Activated CD4-positive, alpha-beta T cell treated with anti-CD3 and anti-CD28 coated beads, Interleukin-2, Interleukin-4, amounts not matched to agents 100 ng/mL and 50 ng/mL, durations not matched to agents 16 hours and 8 hours (primary cell): ENCODE measurements at regions not wholly inside any gene's neighbourhood (a gene's known extent, or its start where the extent isn't known, plus 50 kb on each side); places are given as distances from the start of the nearest gene placed in this dataset.

Experiments used
- DNase-seq: peaks from one replicate; pipeline ENCODE4 v3.0.0-alpha.2; 2020; ENCODE audit warnings: low spot score

DNA sequence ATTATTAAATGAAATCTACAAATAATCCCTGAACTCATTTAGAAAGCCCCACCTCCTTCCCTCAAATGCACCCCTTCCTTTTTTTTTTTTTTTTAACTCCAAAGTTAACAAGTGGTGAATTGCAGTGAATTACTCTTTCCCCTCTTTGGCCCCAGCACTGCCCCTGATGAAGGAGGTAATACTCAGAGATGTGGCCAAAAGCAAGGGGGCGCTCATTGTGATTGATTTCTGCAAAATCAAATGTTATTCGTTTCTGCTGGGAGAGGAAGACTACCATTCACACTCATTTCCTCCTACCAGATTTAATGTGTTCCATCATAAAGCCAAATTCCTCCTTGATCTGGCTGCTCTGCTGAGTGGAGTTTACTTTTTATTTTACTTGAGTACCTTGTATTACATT is 259.4 kb downstream of the GPD2 start:
- no peak for DNase-seq

DNA sequence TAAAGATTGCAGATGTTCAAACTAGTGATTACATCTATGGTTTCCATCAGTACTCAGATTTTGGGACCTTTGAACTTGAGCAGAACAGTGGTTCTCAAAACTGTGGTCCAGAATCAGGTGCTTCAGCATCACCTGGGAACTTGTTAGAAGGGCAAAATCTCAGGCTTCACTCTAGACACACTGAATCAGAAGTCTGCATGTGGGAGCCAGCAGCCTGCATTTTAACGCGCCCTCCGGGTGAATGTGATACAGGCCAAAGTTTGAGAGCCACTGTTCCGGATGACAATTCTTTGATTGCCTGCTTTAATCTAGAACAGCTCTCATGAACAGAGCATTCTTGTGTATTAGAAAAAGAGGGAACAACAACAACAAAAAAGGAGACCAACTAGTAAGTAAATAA is 261.7 kb downstream of the GPD2 start:
- no peak for DNase-seq

DNA sequence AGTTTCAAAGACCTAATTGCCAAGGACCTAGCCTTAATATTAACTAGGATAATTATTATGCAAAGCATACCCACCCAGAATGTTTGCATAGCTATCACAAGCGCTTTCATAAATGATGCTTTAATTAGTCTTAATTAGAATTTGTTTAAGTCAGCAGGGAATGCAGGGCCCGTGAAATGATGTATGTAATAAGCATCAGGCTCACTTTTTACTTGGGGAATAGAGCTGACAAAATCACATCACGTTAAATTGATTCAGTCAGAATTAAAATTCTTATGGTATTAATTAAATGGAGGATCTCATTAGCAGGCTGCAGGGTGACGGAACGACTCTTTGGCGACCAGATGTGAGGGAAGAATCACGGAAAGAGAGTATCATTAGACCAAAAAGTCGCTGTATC is 264.5 kb downstream of the GPD2 start:
- no peak for DNase-seq

DNA sequence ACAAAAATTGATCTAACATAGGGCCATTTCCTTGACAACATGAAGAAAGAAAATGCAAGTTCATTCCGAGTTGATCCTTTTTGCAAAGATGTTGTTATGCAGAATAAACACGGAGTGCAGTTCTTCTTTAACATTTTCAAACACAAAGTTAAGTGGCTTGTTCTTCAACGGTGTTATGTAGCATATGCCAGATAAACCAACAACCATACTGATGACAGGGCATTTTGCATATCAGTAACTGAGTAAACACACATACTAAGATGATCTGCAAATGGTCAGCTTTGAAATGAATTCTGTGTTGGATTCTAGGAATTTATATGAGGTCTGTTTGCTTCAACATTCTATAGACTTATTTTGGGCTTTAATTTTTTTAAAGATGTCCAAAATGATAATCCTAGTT is 266.4 kb downstream of the GPD2 start:
- DNase-seq = no peak

DNA sequence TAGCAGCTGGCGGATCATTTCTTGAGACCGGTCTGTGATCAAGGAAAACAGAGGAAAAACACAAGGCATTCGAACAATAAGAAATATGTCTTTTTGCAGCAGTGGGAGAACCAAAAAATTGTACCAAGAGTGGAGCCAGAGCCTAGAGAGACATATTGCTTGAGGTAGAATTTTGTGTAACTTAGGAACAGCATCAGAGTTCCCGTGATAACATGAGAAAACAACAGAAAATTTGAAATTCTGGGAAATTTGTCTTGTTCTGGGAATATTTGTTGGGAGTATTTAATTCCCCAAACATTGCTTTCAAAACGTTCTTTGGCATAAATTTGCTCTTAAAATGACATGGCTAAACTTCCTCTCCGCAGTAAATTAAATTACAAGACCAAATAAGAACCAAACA is 267.5 kb downstream of the GPD2 start:
- no peak for DNase-seq

DNA sequence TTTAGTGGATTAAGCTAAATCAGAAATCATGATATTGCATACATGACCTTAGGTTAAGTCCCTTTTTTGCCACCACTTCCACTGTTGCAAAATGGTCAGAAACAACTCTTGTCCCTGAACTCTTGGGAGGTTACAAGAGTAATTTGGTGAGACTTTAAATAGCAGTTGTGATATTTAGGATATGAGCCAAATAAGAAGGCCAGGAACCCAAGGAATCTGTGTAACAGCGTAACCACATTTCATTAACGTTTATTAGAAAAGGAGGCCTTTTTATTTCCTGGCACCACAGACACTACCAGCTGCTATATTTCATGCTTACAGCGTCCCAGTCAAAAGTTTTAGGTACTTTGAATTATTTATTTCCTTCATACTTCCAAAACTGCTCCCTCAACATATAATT is 268.0 kb downstream of the GPD2 start:
- DNase-seq = no peak

DNA sequence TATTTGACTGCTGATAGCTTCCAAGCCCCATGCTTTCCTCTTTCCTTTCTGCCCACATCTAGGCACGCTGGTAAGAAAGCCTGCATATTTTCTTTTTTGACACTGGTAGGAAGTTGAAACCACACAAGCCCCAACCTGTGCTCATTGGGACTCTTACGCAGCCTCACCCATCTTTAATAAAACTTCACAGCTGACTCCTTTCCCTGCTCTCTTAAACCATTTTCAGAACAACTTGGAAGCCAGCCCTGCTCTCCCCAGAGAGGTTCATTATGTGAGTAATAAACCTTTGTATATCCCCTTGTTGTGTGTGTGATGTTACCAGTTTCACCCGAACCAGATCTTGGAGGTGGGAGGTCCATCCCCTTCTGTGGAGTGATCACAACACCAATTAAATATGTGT is 268.4 kb downstream of the GPD2 start:
- no peak for DNase-seq

DNA sequence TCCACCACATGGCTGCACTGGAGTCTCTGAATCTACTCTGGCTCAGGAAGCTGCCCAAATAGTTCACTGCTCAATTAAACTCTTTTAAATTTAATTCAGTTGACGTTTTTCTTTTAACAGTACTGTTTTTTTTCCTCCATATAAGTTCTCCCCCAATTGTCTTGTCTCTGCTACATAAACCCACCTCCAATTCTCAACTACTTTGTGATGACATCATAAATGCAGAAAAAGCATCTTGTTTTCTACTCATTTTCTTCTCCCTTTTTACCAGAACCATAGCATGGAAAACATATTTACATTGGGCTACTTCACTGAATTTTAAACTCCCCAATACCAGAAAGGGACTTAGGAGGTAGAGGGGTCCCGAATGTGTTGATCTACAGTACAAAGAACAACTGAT is 270.4 kb downstream of the GPD2 start:
- DNase-seq = no peak

DNA sequence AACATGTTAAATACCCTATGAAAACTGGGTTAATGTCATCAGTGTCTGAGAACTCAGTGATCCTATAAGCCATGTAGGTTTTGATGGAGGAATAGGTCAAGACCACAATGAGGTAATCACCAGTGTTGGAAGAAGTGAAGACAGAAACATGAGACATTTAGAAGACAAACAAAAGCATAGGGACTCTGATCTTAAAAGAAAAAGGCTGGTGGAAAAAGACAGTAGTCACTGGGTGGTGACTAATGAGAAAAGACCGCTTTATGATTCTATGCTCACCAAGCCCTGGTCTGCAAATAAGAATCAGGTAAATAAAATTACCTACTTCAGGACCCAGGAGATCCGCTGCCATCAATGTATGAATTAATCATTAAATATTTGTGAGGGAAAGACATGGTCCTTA is 271.9 kb downstream of the GPD2 start:
- no peak for DNase-seq

DNA sequence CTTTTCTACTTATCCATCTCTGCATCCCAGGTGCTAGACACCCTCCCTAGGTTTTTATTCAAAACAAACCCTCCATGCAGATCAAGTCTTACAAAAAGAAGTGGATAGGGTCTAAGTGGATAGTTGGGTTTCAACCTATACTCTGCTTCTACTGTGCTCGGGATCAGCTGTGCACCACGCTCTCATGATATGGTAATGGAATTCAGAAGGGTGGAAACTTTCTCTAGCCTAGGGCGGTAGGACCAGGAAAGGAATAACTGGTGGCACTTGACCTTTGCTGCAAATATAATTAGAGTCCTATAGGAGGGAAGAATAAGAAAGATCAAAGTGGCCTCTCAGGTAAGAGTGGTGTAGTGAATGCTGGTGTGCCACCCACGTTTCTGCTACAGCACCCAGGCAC is 272.9 kb downstream of the GPD2 start:
- DNase-seq = no peak

DNA sequence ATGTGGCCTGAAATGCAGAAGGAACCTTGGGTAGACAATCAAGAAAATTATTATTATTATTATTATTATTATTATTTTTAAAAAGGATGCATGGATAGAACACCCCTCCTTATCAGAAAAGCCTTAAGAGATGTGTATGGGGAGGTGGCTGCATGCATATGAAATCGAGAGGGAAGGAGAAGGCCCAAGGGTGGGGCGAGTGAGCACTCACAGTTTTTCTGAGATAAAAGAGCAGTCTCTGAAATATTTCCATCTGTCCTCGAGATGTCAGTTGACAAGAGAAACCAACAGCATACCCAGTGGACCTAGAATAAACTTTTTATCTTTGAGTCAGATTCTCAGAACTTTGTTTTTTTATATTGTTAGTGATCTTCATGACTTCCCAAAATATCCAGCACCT is 282.9 kb downstream of the GPD2 start:
- DNase-seq = no peak

DNA sequence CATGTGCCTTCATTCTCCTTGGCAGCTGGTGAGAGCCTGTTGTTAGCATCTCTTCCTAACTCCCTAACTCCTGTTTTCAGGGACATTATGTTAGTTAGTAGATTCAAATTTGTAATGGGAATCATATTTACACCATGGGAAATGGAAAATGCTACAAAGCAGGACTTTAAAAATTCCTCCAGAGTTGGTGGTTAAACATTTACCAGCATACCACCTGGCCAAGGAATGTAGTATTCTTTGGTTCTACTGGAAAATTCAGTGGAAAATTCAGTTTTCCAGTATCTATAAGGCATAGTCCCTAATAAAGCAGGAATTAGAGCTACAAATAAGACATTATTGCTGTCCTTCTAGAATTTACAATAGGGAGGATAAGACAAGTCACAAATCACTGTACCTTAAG is 291.7 kb downstream of the GPD2 start:
- DNase-seq = no peak

DNA sequence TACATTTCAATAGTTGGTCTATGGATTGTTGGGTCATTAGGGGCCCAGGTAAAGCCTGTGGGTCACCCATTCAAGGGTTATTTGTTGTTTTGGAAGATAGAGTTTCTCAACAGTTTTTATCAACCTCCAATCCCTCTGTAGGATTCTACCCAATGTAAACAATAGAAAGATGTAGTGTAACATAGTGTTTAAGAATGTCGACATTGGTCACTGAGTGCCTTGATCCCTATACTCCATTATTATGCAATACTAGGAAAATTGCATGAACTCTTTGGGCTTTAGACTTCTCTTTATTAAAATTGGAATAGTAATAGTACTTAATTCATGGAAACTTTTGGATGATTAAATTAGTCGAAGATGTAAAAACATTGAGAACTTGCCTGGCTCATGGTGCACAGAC is 292.1 kb downstream of the GPD2 start:
- DNase-seq = no peak

DNA sequence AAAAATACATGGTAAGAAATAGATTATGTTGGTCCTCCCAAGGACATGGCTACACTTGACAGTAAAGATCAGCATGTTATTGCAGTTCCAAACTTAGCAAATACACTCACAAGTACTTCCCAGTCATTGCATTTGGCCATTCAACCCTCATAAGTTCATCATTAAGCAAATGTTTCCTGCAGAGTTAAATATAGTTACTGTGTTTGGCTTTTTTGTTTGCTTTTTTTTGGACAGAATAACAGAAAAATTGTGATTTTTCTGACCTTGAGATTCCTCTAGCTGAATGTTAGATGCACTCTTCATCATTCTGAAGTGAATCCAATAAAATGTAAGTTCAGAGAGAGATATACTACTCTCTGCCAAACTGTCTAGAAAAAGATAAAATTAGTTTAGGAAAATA is 295.3 kb downstream of the GPD2 start:
- DNase-seq = no peak

DNA sequence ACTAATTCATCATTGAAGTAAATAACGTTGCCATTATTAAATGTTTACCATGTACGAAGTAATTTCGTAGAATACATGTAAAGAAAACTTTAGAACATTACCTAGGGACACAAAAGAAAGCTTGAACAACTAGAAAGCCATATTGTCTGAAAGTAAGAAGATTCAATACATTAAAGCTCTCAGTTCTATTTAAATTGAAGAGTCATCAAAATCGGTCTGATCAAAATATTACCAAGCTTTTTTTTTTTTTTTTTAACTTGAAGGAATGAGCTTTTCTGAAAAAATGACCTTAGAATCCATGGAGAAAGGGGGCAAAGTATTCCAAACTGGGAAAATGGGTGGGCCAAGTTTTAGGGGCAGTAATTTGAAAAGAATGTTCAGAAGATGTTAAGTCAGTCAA is 300.8 kb downstream of the GPD2 start:
- DNase-seq = no peak

DNA sequence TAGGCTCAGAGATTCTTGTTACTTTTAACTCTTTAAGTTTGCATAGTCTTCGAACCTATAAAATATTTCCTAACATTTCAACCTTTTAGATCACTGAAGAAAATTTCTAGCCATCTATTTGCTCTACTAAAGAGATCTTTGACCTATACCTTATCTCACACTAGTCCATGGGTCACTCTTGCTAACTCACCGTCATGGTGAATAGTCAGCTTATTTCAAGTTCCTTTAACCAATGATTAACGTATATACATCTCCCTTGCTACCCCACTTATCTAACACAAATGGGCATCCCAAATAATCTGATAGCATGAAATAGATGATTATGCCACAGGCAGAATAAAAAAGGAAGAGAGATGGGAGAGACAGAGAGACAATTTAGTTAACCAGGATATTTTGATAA is 303.1 kb downstream of the GPD2 start:
- no peak for DNase-seq

DNA sequence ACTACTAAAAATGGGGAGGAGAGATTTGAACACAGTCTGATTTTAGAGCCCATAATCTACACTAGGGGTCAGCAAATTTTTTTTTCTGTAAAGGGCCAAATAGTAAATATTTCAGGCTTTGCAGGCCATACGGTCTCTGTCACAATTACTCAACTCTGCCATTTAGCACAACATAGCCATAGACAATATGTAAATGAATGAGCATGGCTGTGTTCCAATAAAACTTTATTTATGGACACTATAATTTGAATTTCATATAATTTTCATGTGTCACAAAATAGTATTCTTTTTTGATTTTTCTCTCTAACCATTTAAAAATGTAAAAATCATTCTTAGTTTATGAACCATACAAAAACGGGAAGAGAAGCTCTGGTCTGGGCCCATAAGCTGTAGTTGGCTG is 309.4 kb downstream of the GPD2 start:
- DNase-seq = no peak

DNA sequence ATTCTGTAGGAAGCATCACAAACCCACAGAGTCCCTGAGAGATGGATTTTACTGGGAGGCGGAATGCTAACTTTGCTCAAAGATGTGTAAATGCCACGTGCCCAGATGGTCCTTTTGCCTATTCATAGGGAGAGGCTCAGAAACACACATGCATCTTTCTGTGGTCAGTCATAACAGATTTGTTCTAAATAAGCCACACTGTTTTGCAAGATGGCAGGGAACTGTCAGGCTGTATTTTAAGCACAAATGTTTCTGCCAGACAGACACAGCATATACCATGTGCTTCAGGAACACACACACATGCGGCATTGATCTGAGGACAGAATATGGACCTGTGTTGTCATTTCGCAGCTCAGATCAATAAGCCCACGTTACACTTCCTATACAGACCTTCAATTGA is 312.0 kb downstream of the GPD2 start:
- DNase-seq = no peak

DNA sequence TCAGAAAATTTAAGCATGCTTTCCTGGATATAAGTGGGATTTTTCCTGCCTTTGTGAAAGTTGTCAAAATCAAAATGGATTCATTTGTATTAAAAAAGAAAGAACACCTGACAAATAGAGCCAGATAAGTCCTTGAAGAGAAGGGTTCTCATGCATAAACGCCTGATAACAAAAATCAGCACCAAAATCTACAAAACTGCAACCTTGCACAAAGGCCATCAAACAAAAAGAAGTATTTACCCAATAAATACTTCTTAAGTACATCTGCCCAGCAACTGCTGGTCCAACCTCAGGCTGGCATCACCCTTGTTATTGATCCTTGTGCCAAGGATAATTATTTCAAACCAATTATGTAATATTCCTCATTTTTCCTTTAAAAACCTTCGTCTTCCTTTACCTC is 315.9 kb downstream of the GPD2 start:
- DNase-seq = no peak

DNA sequence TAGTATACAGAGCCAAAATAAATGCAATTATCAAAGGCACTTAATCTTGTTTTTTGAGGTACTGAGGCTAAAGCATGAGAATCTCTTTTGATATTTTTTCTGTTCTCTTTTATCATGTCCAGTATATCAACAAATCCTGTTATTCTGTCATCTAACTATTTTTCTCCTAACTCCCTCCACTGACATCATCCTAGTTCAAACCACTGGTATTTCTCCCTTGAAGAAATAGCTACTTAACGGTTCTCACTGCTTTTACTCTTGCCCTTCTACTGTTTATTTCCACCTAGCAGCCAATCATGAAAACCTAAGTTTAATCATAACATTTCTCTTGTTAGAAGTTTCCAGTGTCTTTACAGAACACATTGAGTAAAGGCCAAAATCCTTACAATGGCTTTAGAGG is 317.6 kb downstream of the GPD2 start:
- DNase-seq = no peak

DNA sequence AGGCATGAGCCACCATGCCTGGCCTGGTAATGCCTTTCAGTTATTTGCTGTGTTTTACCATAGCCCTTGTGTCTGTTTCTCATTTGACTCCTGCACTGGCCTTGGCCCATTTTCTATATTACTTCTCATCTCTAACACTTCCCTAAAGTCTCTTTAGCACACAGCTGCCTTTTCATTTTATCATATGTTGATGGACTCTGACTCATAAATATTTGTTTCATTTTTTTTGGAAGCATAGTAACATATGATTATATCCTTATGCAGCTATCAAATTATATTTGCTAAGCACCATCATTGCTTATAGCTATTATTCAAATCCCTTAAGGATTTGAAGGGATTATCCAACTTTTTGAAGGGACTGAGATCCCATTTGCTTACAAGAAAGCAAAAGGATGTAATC is 320.3 kb downstream of the GPD2 start:
- no peak for DNase-seq

DNA sequence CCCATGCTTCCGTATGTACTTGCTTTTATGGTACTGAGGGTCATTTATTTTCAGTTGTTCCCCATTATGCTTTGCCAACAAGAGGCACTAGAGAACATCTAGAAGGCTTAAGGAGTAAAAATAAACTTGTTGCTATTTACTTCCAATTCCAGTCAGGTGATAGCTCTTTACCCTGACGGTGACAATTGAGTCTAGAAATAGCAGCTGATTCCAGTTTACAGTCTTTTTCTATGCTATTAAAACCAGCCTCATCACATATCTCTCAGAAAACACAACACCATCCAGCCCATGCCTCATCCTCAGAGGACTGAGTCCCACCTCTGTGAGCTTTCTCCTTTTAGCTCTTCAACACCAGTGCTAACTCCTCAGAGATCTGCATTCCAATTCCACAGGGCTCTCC is 327.0 kb downstream of the GPD2 start:
- DNase-seq = no peak

DNA sequence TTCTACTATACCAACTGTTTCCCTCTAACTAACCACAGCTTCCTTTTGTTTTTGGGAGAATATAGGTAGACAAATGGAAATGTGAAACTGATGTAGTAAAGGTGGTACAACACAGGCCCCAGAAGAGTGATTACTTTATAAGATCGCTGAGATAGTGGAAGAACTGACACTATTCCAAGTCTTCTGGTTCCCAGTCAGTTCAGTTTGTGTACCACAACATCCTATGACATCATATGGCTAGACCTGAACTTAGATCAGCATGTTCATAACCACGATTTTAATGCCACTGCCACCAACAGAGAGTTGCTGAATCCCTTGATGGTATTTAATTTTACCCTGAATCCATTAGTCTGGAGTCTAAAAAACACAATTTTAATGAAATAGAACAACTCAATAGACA is 328.9 kb downstream of the GPD2 start:
- no peak for DNase-seq

DNA sequence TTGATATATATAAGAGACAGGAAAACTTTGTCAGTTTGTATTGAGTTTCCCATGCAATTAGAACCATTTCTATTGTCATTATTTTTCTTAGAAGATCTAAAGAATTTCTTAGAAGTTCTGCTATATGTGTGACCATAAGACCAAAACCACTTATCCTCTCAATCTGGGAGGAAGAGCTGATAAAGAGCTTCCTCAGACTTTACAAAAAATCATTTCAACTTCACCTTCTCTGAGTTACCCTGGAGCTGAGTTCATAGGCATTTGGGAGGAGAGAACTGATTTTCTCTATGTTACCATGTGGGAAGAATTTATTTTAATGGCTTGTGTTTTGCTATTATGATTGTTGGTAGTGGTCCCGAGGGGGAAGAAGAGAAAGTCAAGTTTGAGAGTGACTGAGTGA is 329.3 kb downstream of the GPD2 start:
- DNase-seq = no peak

DNA sequence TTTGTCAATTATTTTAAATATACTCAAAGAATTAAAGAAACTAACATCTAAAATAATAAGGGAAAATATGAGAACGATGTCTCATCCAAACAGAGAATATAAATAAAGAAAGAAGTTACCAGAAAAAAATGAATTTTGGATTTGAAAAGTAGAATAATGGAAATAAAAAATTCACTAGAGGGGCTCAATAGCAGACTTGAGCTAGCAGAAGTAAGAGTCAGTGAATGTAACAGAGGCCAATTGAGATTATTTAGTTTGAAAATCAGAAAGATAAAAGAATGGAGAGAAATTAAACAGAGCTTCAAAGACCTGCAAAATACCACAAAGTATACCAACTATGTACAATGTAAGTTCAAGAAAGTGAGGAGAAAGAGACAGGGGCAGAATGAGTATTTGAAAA is 333.6 kb downstream of the GPD2 start:
- DNase-seq = no peak

DNA sequence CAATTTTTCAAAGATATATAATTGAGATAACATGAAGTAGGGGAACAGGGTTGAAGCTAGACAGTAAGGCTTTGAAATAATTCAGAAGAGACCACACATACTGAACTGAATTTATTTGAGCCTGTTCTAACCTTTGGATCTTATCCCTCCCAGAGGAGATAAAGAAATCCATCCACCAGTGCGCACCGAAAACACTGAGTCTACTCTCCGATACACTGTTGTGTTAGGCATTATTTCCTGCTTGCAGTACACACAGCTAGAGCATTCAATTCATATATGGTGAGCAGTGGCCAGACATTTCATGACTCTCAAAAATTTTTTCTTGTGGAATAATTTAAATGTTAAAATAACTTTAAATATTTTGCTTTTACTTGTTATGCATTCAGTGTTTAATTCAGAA is 342.7 kb downstream of the GPD2 start:
- no peak for DNase-seq
